Duodenal mucosa (tissue), 2 donors: ENCODE measurements at regions not wholly inside any gene's neighbourhood (a gene's known extent, or its start where the extent isn't known, plus 50 kb on each side); places are given as distances from the start of the nearest gene placed in this dataset.

Experiments
- H3K27ac ChIP-seq: one replicate; pipeline ENCODE4 v1.7.0; 2013; ENCODE audit warnings: low read depth, low read length
- H3K27me3 ChIP-seq, 2 donors: one replicate each; pipeline ENCODE4 v1.7.0; 2013; ENCODE audit warnings: low read length in 2 of 2, control low read depth in 1 of 2; ENCODE audit not compliant: insufficient read depth in 2 of 2, control insufficient read depth in 1 of 2
- H3K36me3 ChIP-seq, 2 donors: one replicate each; pipeline ENCODE4 v1.7.0; 2013; ENCODE audit warnings: low read length in 2 of 2, control low read depth in 1 of 2; ENCODE audit not compliant: insufficient read depth in 2 of 2, control insufficient read depth in 1 of 2
- H3K4me1 ChIP-seq, 2 donors: one replicate each; pipeline ENCODE4 v1.7.0; 2013; ENCODE audit warnings: low read length in 2 of 2, control low read depth in 1 of 2; ENCODE audit not compliant: insufficient read depth in 2 of 2, control insufficient read depth in 1 of 2
- H3K4me3 ChIP-seq, 2 donors: one replicate each; pipeline ENCODE4 v1.7.0; 2013; ENCODE audit warnings: low read length in 2 of 2, low read depth in 1 of 2
- H3K9ac ChIP-seq, 2 donors: one replicate each; pipeline ENCODE4 v1.7.0; 2013; ENCODE audit warnings: low read length in 2 of 2, low read depth in 1 of 2
- H3K9me3 ChIP-seq, 2 donors: one replicate each; pipeline ENCODE4 v1.7.0; 2013; ENCODE audit warnings: low read length in 2 of 2, control low read depth in 1 of 2; ENCODE audit not compliant: control insufficient read depth in 1 of 2

GRCh38 chr12:24441458-24441857, 492.0 kb upstream of the SOX5 start:
- no peaks in the 10 kb centered on the region for H3K36me3 ChIP-seq
- no peaks in the 10 kb centered on the region for H3K9me3 ChIP-seq
- no peak overlapping the region for H3K9ac ChIP-seq
- H3K27ac ChIP-seq, result no peak overlapping the region
- no peaks in the 10 kb centered on the region for H3K27me3 ChIP-seq
- no peak overlapping the region for H3K4me3 ChIP-seq
- H3K4me1 ChIP-seq, result no peaks in the 10 kb centered on the region

DNA sequence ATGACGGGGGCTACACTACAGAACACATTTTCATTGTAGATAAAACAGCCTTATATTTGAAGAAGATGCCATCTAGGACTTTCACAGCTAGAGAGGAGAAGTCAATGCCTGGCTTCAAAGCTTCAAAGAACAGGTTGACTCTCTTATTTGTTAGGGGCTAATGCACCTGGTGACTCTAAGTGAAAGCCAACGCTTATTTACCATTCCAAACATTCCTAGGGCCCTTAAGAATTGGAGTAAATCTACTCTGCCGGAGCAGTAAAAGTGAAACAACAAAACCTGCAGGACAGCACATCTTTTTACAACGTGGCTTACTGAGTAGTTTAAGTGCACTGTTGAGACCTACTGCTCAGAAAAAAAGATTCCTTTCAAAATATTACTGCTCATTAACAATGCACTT, 487.2 kb upstream of the SOX5 start:
- no peak overlapping the region for H3K27ac ChIP-seq
- H3K9me3 ChIP-seq, result no peaks in the 10 kb centered on the region
- no peaks in the 10 kb centered on the region for H3K36me3 ChIP-seq
- H3K27me3 ChIP-seq, result no peaks in the 10 kb centered on the region
- no peak overlapping the region for H3K9ac ChIP-seq
- H3K4me3 ChIP-seq, result no peak overlapping the region
- H3K4me1 ChIP-seq, result no peaks in the 10 kb centered on the region

- Histone ChIP-seq H3K4me3 (no peak overlapping the region), H3K27me3 (no peaks in the 10 kb centered on the region), H3K9me3 (no peaks in the 10 kb centered on the region), H3K27ac (no peak overlapping the region), H3K9ac (no peak overlapping the region), H3K4me1 (no peaks in the 10 kb centered on the region), H3K36me3 (no peaks in the 10 kb centered on the region)
Observed at GRCh38 chr12:24431872-24432271, 482.4 kb upstream of the SOX5 start.

DNA sequence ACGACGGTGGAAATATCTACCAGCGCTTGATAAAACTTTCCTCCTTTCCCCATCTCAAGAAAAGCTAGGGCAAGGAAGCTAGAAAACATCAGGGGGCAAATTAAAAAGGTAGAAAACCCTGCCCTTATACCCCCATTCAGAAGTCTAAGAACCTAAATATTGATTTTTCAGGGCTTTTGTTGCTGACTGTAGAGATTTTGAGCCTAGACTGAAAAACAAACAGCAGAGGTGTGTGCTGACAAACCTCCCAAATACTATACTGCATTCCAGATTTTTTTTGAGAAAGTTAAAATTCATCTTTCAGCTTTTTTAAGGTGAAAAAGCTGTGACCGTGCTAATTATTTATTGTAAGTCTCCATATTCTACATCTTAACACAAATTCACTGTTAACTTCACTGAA, 478.3 kb upstream of the SOX5 start:
- Histone ChIP-seq H3K27ac (no peak overlapping the region), H3K9me3 (no peaks in the 10 kb centered on the region), H3K27me3 (no peaks in the 10 kb centered on the region), H3K4me3 (no peak overlapping the region), H3K9ac (no peak overlapping the region), H3K4me1 (no peaks in the 10 kb centered on the region), H3K36me3 (no peaks in the 10 kb centered on the region)

DNA sequence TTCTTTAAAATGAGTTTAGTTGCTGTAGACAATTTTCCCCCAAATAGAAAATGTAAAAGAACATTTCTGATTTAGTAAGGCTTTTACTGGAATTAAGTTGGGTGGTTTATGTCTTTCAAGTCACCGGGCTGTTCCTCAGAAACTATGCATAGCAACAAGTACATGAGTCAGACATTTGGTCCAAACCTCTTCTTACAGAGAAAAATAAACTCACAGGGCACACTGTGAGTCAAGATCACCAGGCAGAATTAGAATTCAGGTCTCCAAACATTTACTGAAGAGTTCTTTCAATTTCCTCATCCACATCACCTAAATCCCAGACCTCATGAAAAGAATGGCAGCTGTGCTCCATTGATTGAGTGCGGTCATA, 476.1 kb upstream of the SOX5 start:
- no peak overlapping the region for H3K9ac ChIP-seq
- no peak overlapping the region for H3K4me3 ChIP-seq
- H3K4me1 ChIP-seq, result no peaks in the 10 kb centered on the region
- H3K27ac ChIP-seq, result no peak overlapping the region
- no peaks in the 10 kb centered on the region for H3K9me3 ChIP-seq
- H3K36me3 ChIP-seq, result no peaks in the 10 kb centered on the region
- no peaks in the 10 kb centered on the region for H3K27me3 ChIP-seq

GRCh38 chr12:24424889-24425600, 475.6 kb upstream of the SOX5 start:
- H3K9ac ChIP-seq, result no peak overlapping the region
- no peaks in the 10 kb centered on the region for H3K27me3 ChIP-seq
- no peak overlapping the region for H3K4me3 ChIP-seq
- peaks cover 0 to under 1% of the 10 kb centered on the region in 2 donors for H3K9me3 ChIP-seq
- no peaks in the 10 kb centered on the region for H3K36me3 ChIP-seq
- H3K27ac ChIP-seq, result no peak overlapping the region
- no peaks in the 10 kb centered on the region for H3K4me1 ChIP-seq

DNA sequence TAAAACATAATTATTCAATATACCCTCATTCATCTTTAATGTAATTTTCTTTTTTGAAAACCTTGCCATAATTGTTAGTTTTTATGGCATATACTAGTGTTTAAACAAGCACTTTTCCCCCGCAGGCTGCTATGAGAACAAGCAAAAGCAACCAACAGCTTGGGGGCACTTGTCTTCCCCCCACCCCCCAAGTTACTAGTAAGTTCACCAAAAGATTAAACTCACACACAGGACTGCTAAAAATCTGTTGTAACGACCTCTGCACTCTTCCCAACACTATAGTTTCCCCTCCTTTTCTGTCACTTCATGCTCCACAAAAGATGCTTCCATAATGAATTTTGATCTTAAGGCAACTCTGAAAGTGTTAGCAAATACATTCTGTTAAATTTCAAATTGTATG, 474.9 kb upstream of the SOX5 start:
- H3K4me3 ChIP-seq, result no peak overlapping the region
- H3K4me1 ChIP-seq, result no peaks in the 10 kb centered on the region
- no peak overlapping the region for H3K9ac ChIP-seq
- H3K36me3 ChIP-seq, result no peaks in the 10 kb centered on the region
- peaks cover 0 to 4% of the 10 kb centered on the region in 2 donors for H3K9me3 ChIP-seq
- no peak overlapping the region for H3K27ac ChIP-seq
- H3K27me3 ChIP-seq, result no peaks in the 10 kb centered on the region

- H3K36me3 ChIP-seq, result no peaks in the 10 kb centered on the region
- H3K9me3 ChIP-seq, result peaks cover 0 to 4% of the 10 kb centered on the region in 2 donors
- H3K9ac ChIP-seq, result no peak overlapping the region
- H3K27ac ChIP-seq, result no peak overlapping the region
- no peaks in the 10 kb centered on the region for H3K27me3 ChIP-seq
- H3K4me1 ChIP-seq, result no peaks in the 10 kb centered on the region
- H3K4me3 ChIP-seq, result no peak overlapping the region
Observed at GRCh38 chr12:24423611-24424010, 474.1 kb upstream of the SOX5 start.

GRCh38 chr12:24421759-24422158, 472.3 kb upstream of the SOX5 start:
- no peaks in the 10 kb centered on the region for H3K27me3 ChIP-seq
- no peak overlapping the region for H3K4me3 ChIP-seq

DNA sequence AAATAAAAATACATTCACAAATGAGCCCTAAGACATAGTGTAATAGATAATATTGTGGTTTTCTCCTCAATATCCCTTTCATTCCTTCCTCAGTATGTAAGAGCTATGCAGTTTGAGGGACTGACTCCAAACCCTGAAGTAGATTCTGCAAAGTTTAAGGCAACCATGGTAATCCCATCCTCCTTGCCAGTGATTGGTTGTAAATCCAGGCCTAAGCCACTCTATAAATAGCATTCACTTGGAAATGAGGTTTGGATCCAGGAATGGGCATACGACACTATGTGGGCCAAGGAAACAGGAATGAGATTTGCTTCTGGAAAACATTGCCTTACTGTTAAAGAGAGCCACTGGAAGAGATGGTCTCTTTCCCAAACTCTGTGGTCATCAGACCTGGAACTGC, 468.7 kb upstream of the SOX5 start:
- no peaks in the 10 kb centered on the region for H3K36me3 ChIP-seq
- peaks cover 0 to 8% of the 10 kb centered on the region in 2 donors for H3K9me3 ChIP-seq
- no peak overlapping the region for H3K27ac ChIP-seq
- H3K4me3 ChIP-seq, result no peak overlapping the region
- no peaks in the 10 kb centered on the region for H3K4me1 ChIP-seq
- H3K27me3 ChIP-seq, result no peaks in the 10 kb centered on the region
- H3K9ac ChIP-seq, result no peak overlapping the region

More at GRCh38 chr12:24421759-24422158, 472.3 kb upstream of the SOX5 start:
- no peaks in the 10 kb centered on the region for H3K4me1 ChIP-seq
- no peak overlapping the region for H3K27ac ChIP-seq
- no peaks in the 10 kb centered on the region for H3K36me3 ChIP-seq
- no peak overlapping the region for H3K9ac ChIP-seq
- H3K9me3 ChIP-seq, result peaks cover 0 to 8% of the 10 kb centered on the region in 2 donors
